Ovary (tissue), 7 donors: ENCODE measurements at regions not wholly inside any gene's neighbourhood (a gene's known extent, or its start where the extent isn't known, plus 50 kb on each side); places are given as distances from the start of the nearest gene placed in this dataset.

Experiments used
- DNase-seq, 5 donors: peaks; one replicate each; pipeline ENCODE4 v3.0.0-alpha.2; 2019 to 2020
- H3K27ac ChIP-seq, 2 donors: fragments of 200-600 bp; one replicate each; pipeline versions ENCODE4 v1.5.1 to v1.8.0; 2019 to 2022
- H3K27me3 ChIP-seq: fragments of 200-600 bp; one replicate; pipeline ENCODE4 v1.8.0; 2022
- H3K36me3 ChIP-seq: fragments of 200-600 bp; sonication (generic); one replicate; pipeline ENCODE4 v1.5.1; 2019
- H3K4me1 ChIP-seq: one replicate; pipeline ENCODE4 v1.8.1; 2013; ENCODE audit warnings: mild to moderate bottlenecking, moderate library complexity; ENCODE audit not compliant: insufficient read depth
- H3K4me3 ChIP-seq: fragments of 200-600 bp; sonication (generic); one replicate; pipeline ENCODE4 v1.5.1; 2017
- H3K9me3 ChIP-seq, 2 donors: fragments of 200-600 bp in 1 of 2; sonication (generic) in 1 of 2; one replicate each; pipeline versions ENCODE4 v1.5.1 to v1.8.1; 2013 to 2019; ENCODE audit warnings: mild to moderate bottlenecking in 1 of 2, moderate library complexity in 1 of 2
- CTCF ChIP-seq, 3 donors: fragments of 450-650 bp in 2 of 3; fragments of 200-600 bp in 1 of 3; IDR thresholded peaks; one replicate each; pipeline versions ENCODE4 v1.5.1 to v1.8.0; 2016 to 2022; ENCODE audit warnings: antibody characterized with exemption in 3 of 3, mild to moderate bottlenecking in 1 of 3
- EP300 ChIP-seq: sonication (generic); formaldehyde crosslinking; IDR thresholded peaks from one replicate; pipeline ENCODE4 v1.6.1; 2017; ENCODE audit warnings: antibody characterized with exemption
- POLR2A ChIP-seq: fragments of 450-650 bp; IDR thresholded peaks from one replicate; pipeline ENCODE4 v1.6.1; 2017; ENCODE audit warnings: antibody characterized with exemption, mild to moderate bottlenecking, moderate library complexity
- WGBS, 3 donors: extraction: QIAGEN DNeasy Blood & Tissue Kit in 1 of 3; methylation state at CpG; one replicate each; pipeline versions ENCODE4 v1.1.5 to v1.1.7; 2013 to 2017; 5-methylcytosine and 5-hydroxymethylcytosine counted together
- intact Hi-C, 4 donors: fragments of 100-400 bp; cut with DNase I; formaldehyde crosslinking; loops; one replicate each; pipeline versions ENCODE4 v1.11.0 to v1.15.1; 2022 to 2023
- donor health status: DM: no; HTN: no; CAD: no; lungs with moderate emphysema.
- donor health status: DM: no; HTN: no; CAD: no.
- donor health status: Bipolar disorder and iron deficiency.
- donor health status: DM: no; HTN: no; CAD: no.
- donor health status: DM: yes; HTN: yes; CAD: no.

GRCh38 chr6:139474145-139475108 lies 100.0 kb upstream of the CITED2 start:
- H3K4me1 ChIP-seq, result peaks cover 8% of the 10 kb centered on the region
- peak in 2 of 5 donors; percentile 37 to 40 for DNase-seq
- no peak overlapping the region for H3K4me3 ChIP-seq
- H3K36me3 ChIP-seq, result no peaks in the 10 kb centered on the region
- H3K27me3 ChIP-seq, result no peaks in the 10 kb centered on the region
- no peak for TF ChIP-seq CTCF (IDR thresholded peaks at IDR 0.05)
- no peak for TF ChIP-seq EP300
- TF ChIP-seq POLR2A, result no peak
- intact Hi-C loops, result loop anchor here in 1 of 4 donors (10.0 kb wide), 1 partner anchor 100 kb away; the partner anchor contains the start of gene CITED2
- peak overlapping the region in 1 of 2 donors; percentile 83 for H3K27ac ChIP-seq
- H3K9me3 ChIP-seq, result no peaks in the 10 kb centered on the region
- WGBS, 3 donors, result 5 to 11% (median 10%) methylated on average over 7 of the region's 7 CpGs

DNA sequence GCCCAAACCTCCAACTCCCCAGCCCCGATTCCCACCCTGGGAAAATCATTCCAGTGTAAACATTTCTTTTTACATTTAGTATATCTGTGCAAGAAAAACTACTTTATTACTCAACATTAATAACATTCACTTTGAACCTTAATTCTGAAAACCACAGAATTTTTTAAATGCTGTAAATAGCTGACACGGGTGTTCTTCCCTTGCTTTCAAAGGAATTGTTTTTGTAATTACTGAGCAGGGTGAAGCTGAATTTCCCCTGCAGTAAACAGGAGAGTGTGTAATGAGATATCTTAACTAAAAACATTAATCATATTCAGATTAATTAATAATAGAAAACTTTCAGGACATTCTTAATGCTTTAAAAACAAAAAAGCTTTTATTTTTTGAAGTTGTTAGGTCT lies 99.3 kb upstream of the CITED2 start:
- TF ChIP-seq EP300 (no peak), POLR2A (no peak), CTCF (IDR thresholded peaks at IDR 0.05) (no peak)
- Histone ChIP-seq H3K9me3 (no peaks in the 10 kb centered on the region), H3K4me1 (peaks cover 8% of the 10 kb centered on the region), H3K36me3 (no peaks in the 10 kb centered on the region), H3K27ac (peak overlapping the region; percentile 77 to 83), H3K4me3 (no peak overlapping the region), H3K27me3 (no peaks in the 10 kb centered on the region)
- 6 to 16% (median 13%) methylated on average over 2 of the region's 2 CpGs for WGBS, 3 donors
- intact Hi-C loops, result loop anchor here in 1 of 4 donors (10.0 kb wide), 1 partner anchor 99 kb away; the partner anchor contains the start of gene CITED2
- no peak for DNase-seq

- H3K27me3 ChIP-seq, result no peaks in the 10 kb centered on the region
- 15 to 36% (median 30%) methylated on average over 14 of the region's 14 CpGs for WGBS, 3 donors
- H3K4me3 ChIP-seq, result no peak overlapping the region
- TF ChIP-seq POLR2A (no peak), CTCF (IDR thresholded peaks at IDR 0.05) (no peak), EP300 (no peak)
- DNase-seq, result peak; percentile 40 to 56 (median 51)
- H3K9me3 ChIP-seq, result no peaks in the 10 kb centered on the region
- H3K4me1 ChIP-seq, result peaks cover 10% of the 10 kb centered on the region
- H3K36me3 ChIP-seq, result no peaks in the 10 kb centered on the region
- intact Hi-C loops, result loop anchor here in 1 of 4 donors (10.0 kb wide), 1 partner anchor 98 kb away; the partner anchor contains the start of gene CITED2
- peak overlapping the region; percentile 77 to 83 for H3K27ac ChIP-seq
Observed at GRCh38 chr6:139473231-139473701, 98.8 kb upstream of the CITED2 start.

DNA sequence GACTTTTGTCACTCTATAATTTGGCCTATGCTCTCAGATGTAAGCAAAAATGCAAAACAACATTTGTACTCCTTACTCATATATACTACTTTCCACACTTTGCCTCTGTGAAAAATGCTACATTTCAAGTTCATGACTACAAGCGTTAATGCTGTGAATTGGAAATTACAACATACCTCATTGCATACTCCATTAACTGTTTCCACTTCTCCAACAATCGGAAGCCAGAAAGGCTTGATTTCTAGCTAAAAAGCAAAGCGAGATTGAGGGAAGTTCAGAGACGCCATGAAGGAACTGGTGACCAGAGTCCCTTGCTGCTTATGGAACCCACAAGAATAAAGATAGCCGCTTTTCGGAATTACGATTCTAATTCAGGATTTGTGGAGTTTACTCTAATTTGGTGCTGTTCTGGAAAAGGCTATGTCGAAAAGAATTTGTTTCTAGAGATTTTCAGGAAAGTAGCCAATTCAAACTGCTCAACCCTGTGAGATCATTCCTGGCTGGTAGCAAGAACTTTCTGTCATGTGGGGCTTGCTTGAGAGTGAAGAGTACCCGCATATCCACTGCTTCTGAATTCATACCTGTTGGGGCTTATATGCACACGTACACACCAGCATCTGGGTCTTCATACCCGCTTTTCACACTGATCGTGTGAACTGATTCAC lies 98.0 kb upstream of the CITED2 start:
- H3K27ac ChIP-seq, result peak overlapping the region; percentile 77 to 83
- H3K36me3 ChIP-seq, result no peaks in the 10 kb centered on the region
- intact Hi-C loops, result loop anchor here in 1 of 4 donors (10.0 kb wide), 1 partner anchor 98 kb away; the partner anchor contains the start of gene CITED2
- H3K9me3 ChIP-seq, result no peaks in the 10 kb centered on the region
- H3K4me3 ChIP-seq, result no peak overlapping the region
- no peak for TF ChIP-seq EP300
- TF ChIP-seq CTCF (IDR thresholded peaks at IDR 0.05), result no peak
- no peak for TF ChIP-seq POLR2A
- no peak for DNase-seq
- peaks cover 14% of the 10 kb centered on the region for H3K4me1 ChIP-seq
- no peaks in the 10 kb centered on the region for H3K27me3 ChIP-seq
- WGBS, 3 donors, result 75 to 78% (median 77%) methylated on average over 12 of the region's 12 CpGs
